Glutamatergic neuron (in vitro differentiated cells): ENCODE measurements at regions not wholly inside any gene's neighbourhood (a gene's known extent, or its start where the extent isn't known, plus 50 kb on each side); places are given as distances from the start of the nearest gene placed in this dataset.

Source experiments
- DNase-seq: peaks from one replicate; pipeline ENCODE4 v3.0.0; 2022
- H3K27ac Mint-ChIP-seq: one replicate; pipeline ENCODE4 v1.8.0; 2020; ENCODE audit warnings: mild to moderate bottlenecking, mixed read lengths, inconsistent platforms; ENCODE audit not compliant: unreplicated experiment
- H3K27me3 Mint-ChIP-seq: one replicate; pipeline ENCODE4 v1.8.0; 2020; ENCODE audit warnings: mild to moderate bottlenecking, moderate library complexity, mixed read lengths, inconsistent platforms; ENCODE audit not compliant: unreplicated experiment
- H3K36me3 Mint-ChIP-seq: one replicate; pipeline ENCODE4 v1.8.0; 2020; ENCODE audit warnings: mild to moderate bottlenecking, mixed read lengths, inconsistent platforms; ENCODE audit not compliant: unreplicated experiment
- H3K4me1 Mint-ChIP-seq: one replicate; pipeline ENCODE4 v1.8.0; 2020; ENCODE audit warnings: mild to moderate bottlenecking, low read depth, mixed read lengths, inconsistent platforms; ENCODE audit not compliant: unreplicated experiment
- H3K4me3 Mint-ChIP-seq: one replicate; pipeline ENCODE4 v1.8.0; 2020; ENCODE audit warnings: mild to moderate bottlenecking, mixed read lengths, inconsistent platforms; ENCODE audit not compliant: unreplicated experiment
- H3K9me3 Mint-ChIP-seq: one replicate; pipeline ENCODE4 v1.8.0; 2020; ENCODE audit warnings: mild to moderate bottlenecking, moderate library complexity, mixed read lengths, inconsistent platforms; ENCODE audit not compliant: unreplicated experiment
- CTCF ChIP-seq: fragments of 200-600 bp; sonication (generic); IDR thresholded peaks from one replicate; pipeline ENCODE4 v1.5.0; 2021; ENCODE audit not compliant: partially characterized antibody, unreplicated experiment

- no peak for DNase-seq
- no peak for TF ChIP-seq CTCF
- no peaks in the 10 kb centered on the region for H3K36me3 Mint-ChIP-seq
- peaks cover 1% of the 10 kb centered on the region for H3K9me3 Mint-ChIP-seq
- no peak overlapping the region for H3K27ac Mint-ChIP-seq
- H3K27me3 Mint-ChIP-seq = peaks cover 2% of the 10 kb centered on the region
- peaks cover under 1% of the 10 kb centered on the region for H3K4me1 Mint-ChIP-seq
- no peak overlapping the region for H3K4me3 Mint-ChIP-seq
These were observed 539.6 kb upstream of the PRKX start for GRCh38 chrX:4253092-4253491.

GRCh38 chrX:4249401-4249800 is 536.0 kb upstream of the PRKX start:
- Mint-ChIP-seq H3K4me3 (no peak overlapping the region), H3K9me3 (peaks cover 1% of the 10 kb centered on the region), H3K27ac (no peak overlapping the region), H3K4me1 (peaks cover 4% of the 10 kb centered on the region), H3K36me3 (no peaks in the 10 kb centered on the region), H3K27me3 (peaks cover 2% of the 10 kb centered on the region)
- no peak for DNase-seq
- TF ChIP-seq CTCF = no peak

GRCh38 chrX:4243759-4244158 is 530.3 kb upstream of the PRKX start:
- H3K4me3 Mint-ChIP-seq = no peak overlapping the region
- peaks cover 2% of the 10 kb centered on the region for H3K27me3 Mint-ChIP-seq
- peaks cover 4% of the 10 kb centered on the region for H3K4me1 Mint-ChIP-seq
- no peak for TF ChIP-seq CTCF
- no peak overlapping the region for H3K27ac Mint-ChIP-seq
- peaks cover 1% of the 10 kb centered on the region for H3K9me3 Mint-ChIP-seq
- DNase-seq = no peak
- H3K36me3 Mint-ChIP-seq = no peaks in the 10 kb centered on the region

- Mint-ChIP-seq H3K27ac (no peak overlapping the region), H3K4me1 (no peaks in the 10 kb centered on the region), H3K4me3 (no peak overlapping the region), H3K27me3 (no peaks in the 10 kb centered on the region), H3K9me3 (no peaks in the 10 kb centered on the region), H3K36me3 (no peaks in the 10 kb centered on the region)
- DNase-seq = no peak
- TF ChIP-seq CTCF = no peak
These were observed 527.2 kb upstream of the PRKX start for GRCh38 chrX:4240541-4241194.

- Mint-ChIP-seq H3K9me3 (no peaks in the 10 kb centered on the region), H3K4me1 (no peaks in the 10 kb centered on the region), H3K4me3 (no peak overlapping the region), H3K36me3 (no peaks in the 10 kb centered on the region), H3K27ac (no peak overlapping the region), H3K27me3 (no peaks in the 10 kb centered on the region)
- TF ChIP-seq CTCF = no peak
- DNase-seq = no peak
These were observed 526.4 kb upstream of the PRKX start for GRCh38 chrX:4239650-4240540.
